IMR-90 (cell line): ENCODE measurements at regions not wholly inside any gene's neighbourhood (a gene's known extent, or its start where the extent isn't known, plus 50 kb on each side); places are given as distances from the start of the nearest gene placed in this dataset.

Source experiments
- ATAC-seq: fragments of 200-7000 bp; cut with Tn5 transposase; 2 replicates; pipeline ENCODE4 v1.9.1; 2020; ENCODE audit warnings: low read depth, mild to moderate bottlenecking, moderate library complexity
- BruUV-seq: library from RNA; stranded (reverse); fragments of 400-500 nt; replicated peaks from 2 replicates; lab custom pipeline; 2021; lab: Mats Ljungman, UMichigan
- CTCF ChIA-PET: fragments of 300-600 bp; formaldehyde crosslinking; extraction: SDS; loops from one replicate; lab custom pipeline; 2021; ENCODE audit warnings: antibody characterized with exemption; lab: Yijun Ruan, JAX
- POLR2A ChIA-PET: fragments of 300-600 bp; sonication (Branson Sonifier 250); formaldehyde crosslinking; loops from one replicate; lab custom pipeline; 2022; ENCODE audit warnings: antibody characterized with exemption; ENCODE audit not compliant: unreplicated experiment; lab: Charles Lee
- DNase-seq: peaks from one replicate; pipeline ENCODE4 v3.0.0; 2013
- H2AFZ ChIP-seq: replicated peaks from 2 replicates; pipeline ENCODE3; 2013; ENCODE audit warnings: low read length, mild to moderate bottlenecking; ENCODE audit not compliant: poor library complexity
- H2AK5ac ChIP-seq: 2 replicates; pipeline ENCODE4 v1.6.1; 2013; ENCODE audit warnings: low read depth, low read length, inconsistent platforms
- H2AK9ac ChIP-seq: replicated peaks from 2 replicates; pipeline ENCODE3; 2013; ENCODE audit warnings: mild to moderate bottlenecking, low read depth, low read length, moderate library complexity; ENCODE audit not compliant: poor library complexity
- H2BK120ac ChIP-seq: 2 replicates; pipeline ENCODE4 v1.6.1; 2013; ENCODE audit warnings: low read depth, low read length, inconsistent platforms
- H2BK15ac ChIP-seq: 3 replicates; pipeline ENCODE4 v1.6.1; 2013; ENCODE audit warnings: low read depth, low read length, inconsistent platforms
- H2BK20ac ChIP-seq: 2 replicates; pipeline ENCODE4 v1.6.1; 2013; ENCODE audit warnings: low read depth, mild to moderate bottlenecking, inconsistent platforms, low read length, moderate library complexity
- H2BK5ac ChIP-seq: 2 replicates; pipeline ENCODE4 v1.6.1; 2013; ENCODE audit warnings: mild to moderate bottlenecking, low read depth, low read length, inconsistent platforms; ENCODE audit not compliant: poor library complexity, severe bottlenecking
- H3K14ac ChIP-seq: replicated peaks from 2 replicates; pipeline ENCODE4 v1.6.1; 2013; ENCODE audit warnings: low read depth, low read length, inconsistent platforms
- H3K18ac ChIP-seq: 2 replicates; pipeline ENCODE4 v1.6.1; 2013; ENCODE audit warnings: low read depth, low read length, control low read depth
- H3K23ac ChIP-seq: 2 replicates; pipeline ENCODE4 v1.6.1; 2013; ENCODE audit warnings: low read depth, low read length, inconsistent platforms
- H3K27ac ChIP-seq: 2 replicates; pipeline ENCODE4 v1.5.1; 2013; ENCODE audit warnings: mild to moderate bottlenecking, control low read depth, low read length; ENCODE audit not compliant: insufficient read depth
- H3K27me3 ChIP-seq: 2 replicates; pipeline ENCODE4 v1.6.1; 2013; ENCODE audit warnings: low read length; ENCODE audit not compliant: control insufficient read depth, insufficient read depth
- H3K36me3 ChIP-seq: 2 replicates; pipeline ENCODE4 v1.6.1; 2013; ENCODE audit warnings: low read length, mixed read lengths; ENCODE audit not compliant: control insufficient read depth, insufficient read depth
- H3K4ac ChIP-seq: 2 replicates; pipeline ENCODE4 v1.6.1; 2013; ENCODE audit warnings: low read depth, low read length, inconsistent platforms
- H3K4me1 ChIP-seq: 2 replicates; pipeline ENCODE4 v1.6.1; 2013; ENCODE audit warnings: low read length, mixed read lengths; ENCODE audit not compliant: control insufficient read depth, insufficient read depth
- H3K4me2 ChIP-seq: 2 replicates; pipeline ENCODE4 v1.6.1; 2013; ENCODE audit warnings: low read depth, mild to moderate bottlenecking, control low read depth, low read length, moderate library complexity
- H3K4me3 ChIP-seq: 2 replicates; pipeline ENCODE4 v1.5.1; 2013; ENCODE audit warnings: low read depth, mild to moderate bottlenecking, control low read depth, low read length, moderate library complexity; ENCODE audit not compliant: insufficient read depth
- H3K56ac ChIP-seq: 2 replicates; pipeline ENCODE4 v1.6.1; 2013; ENCODE audit warnings: low read length, inconsistent platforms; ENCODE audit not compliant: insufficient read depth; ENCODE audit errors: extremely low read depth
- H3K79me1 ChIP-seq, 2 experiments: 2 replicates each; pipeline ENCODE4 v1.6.1; 2013; ENCODE audit warnings: low read length in 2 of 2, inconsistent platforms in 1 of 2, low read depth in 1 of 2
- H3K9ac ChIP-seq: 2 replicates; pipeline ENCODE4 v1.6.1; 2013; ENCODE audit warnings: low read depth, low read length, control low read depth
- H3K9me1 ChIP-seq: 2 replicates; pipeline ENCODE4 v1.6.1; 2013; ENCODE audit warnings: low read length, inconsistent platforms; ENCODE audit not compliant: insufficient read depth
- H3K9me3 ChIP-seq: 2 replicates; pipeline ENCODE4 v1.6.1; 2013; ENCODE audit warnings: low read length; ENCODE audit not compliant: control insufficient read depth, insufficient read depth
- H4K20me1 ChIP-seq: 2 replicates; pipeline ENCODE4 v1.6.1; 2013; ENCODE audit warnings: low read length, inconsistent platforms; ENCODE audit not compliant: insufficient read depth
- H4K5ac ChIP-seq: 2 replicates; pipeline ENCODE4 v1.6.1; 2013; ENCODE audit warnings: mild to moderate bottlenecking, low read depth, low read length, control low read depth
- H4K8ac ChIP-seq, 2 experiments: 2 replicates each; pipeline ENCODE4 v1.6.1; 2013; ENCODE audit warnings: low read depth in 2 of 2, low read length in 2 of 2, control low read depth in 1 of 2, inconsistent platforms in 1 of 2
- H4K91ac ChIP-seq: 2 replicates; pipeline ENCODE4 v1.6.1; 2013; ENCODE audit warnings: low read depth, low read length, inconsistent platforms; ENCODE audit not compliant: insufficient read depth
- SMC3 ChIP-seq: fragments of 150-350 bp; IDR thresholded peaks from 2 replicates; pipeline ENCODE4 v1.6.1; 2016; ENCODE audit warnings: low read depth, mild to moderate bottlenecking, antibody characterized with exemption, low read length, moderate library complexity
- WGBS, 2 experiments: methylation state at CpG; one replicate each; pipeline versions ENCODE4 v1.1.5 to v1.1.7; 2013; ENCODE audit warnings: missing lambda C conversion rate in 2 of 2; ENCODE audit not compliant: insufficient read length in 1 of 2; ENCODE audit errors: extremely low coverage in 2 of 2; 5-methylcytosine and 5-hydroxymethylcytosine counted together
- dilution Hi-C: fragments of 300-500 bp; cut with HindIII; formaldehyde crosslinking; loops from one replicate; pipeline ENCODE4 v1.14.3; 2018; ENCODE audit warnings: low sequenced_read_pairs; ENCODE audit not compliant: unreplicated experiment
- in situ Hi-C: fragments of 300-500 bp; cut with MboI; formaldehyde crosslinking; loops from 3 replicates; pipeline ENCODE4 v1.14.3; 2019; ENCODE audit warnings: low sequenced_read_pairs, inconsistent platforms, mixed read lengths
- intact Hi-C: fragments of 100-400 bp; cut with micrococcal nuclease; formaldehyde crosslinking; loops from 2 replicates; pipeline ENCODE4 v1.10.0; 2022

DNA sequence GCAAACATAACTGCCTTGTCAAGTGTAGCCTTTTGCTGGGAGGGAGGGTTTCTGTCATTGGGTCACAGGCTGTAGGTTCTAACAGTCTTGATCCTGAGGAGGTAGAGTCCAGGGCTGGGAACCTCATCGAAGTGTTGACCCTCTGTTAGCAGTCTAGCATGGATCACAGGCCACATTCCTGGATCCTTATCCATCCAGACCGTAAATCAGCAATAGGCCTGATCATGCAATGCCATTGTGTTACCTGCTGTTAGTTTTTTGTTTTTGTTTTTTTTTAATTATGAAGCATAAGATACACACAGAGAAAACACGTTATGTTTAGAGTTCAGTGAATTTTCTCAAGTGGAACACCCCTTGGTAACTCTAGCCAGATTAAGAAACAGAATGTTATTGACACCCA is 282.0 kb upstream of the TPM1 start:
- H3K14ac ChIP-seq: no peak overlapping the region
- dilution Hi-C loops (no loop called here), intact Hi-C loops (no loop called here), in situ Hi-C loops (no loop called here)
- no peak overlapping the region for H3K4me2 ChIP-seq
- H3K56ac ChIP-seq: no peak overlapping the region
- H3K79me1 ChIP-seq: no peaks in the 10 kb centered on the region
- H3K36me3 ChIP-seq: peaks cover 13% of the 10 kb centered on the region
- no peak overlapping the region for H2BK15ac ChIP-seq
- H3K18ac ChIP-seq: no peak overlapping the region
- ATAC-seq (no peak), DNase-seq (no peak)
- H3K27ac ChIP-seq: no peak overlapping the region
- no peak overlapping the region for H2BK20ac ChIP-seq
- peaks cover 10% of the 10 kb centered on the region for H3K4me1 ChIP-seq
- H4K5ac ChIP-seq: no peak overlapping the region
- H2BK120ac ChIP-seq: no peak overlapping the region
- H3K23ac ChIP-seq: no peak overlapping the region
- TF ChIP-seq SMC3: no peak
- H3K9me1 ChIP-seq: peaks cover 7% of the 10 kb centered on the region; the same call in 1 of the 2 replicates
- 80% methylated on average over 1 of the region's 3 CpGs; no CpG with 5 or more reads in 1 of the 2 experiments for WGBS, 2 experiments
- peaks cover 13% of the 10 kb centered on the region; the same call in 1 of the 2 replicates for H4K20me1 ChIP-seq
- H2AFZ ChIP-seq: no peak overlapping the region
- 0 out of 2 replicates have a peak overlapping the region, but pooled peaks have one; percentile 28 for H2AK5ac ChIP-seq
- no peaks in the 10 kb centered on the region for H3K27me3 ChIP-seq
- CTCF ChIA-PET: no interaction called here
- no peak overlapping the region for H2AK9ac ChIP-seq
- no peak overlapping the region for H3K4ac ChIP-seq
- BruUV-seq: no TSS peak
- H3K9me3 ChIP-seq: no peaks in the 10 kb centered on the region
- H2BK5ac ChIP-seq: no peak overlapping the region
- H4K91ac ChIP-seq: no peak overlapping the region
- no peak overlapping the region for H3K4me3 ChIP-seq
- H4K8ac ChIP-seq: no peak overlapping the region
- POLR2A ChIA-PET: no interaction called here
- H3K9ac ChIP-seq: no peak overlapping the region
